LNCAP (cell line): ENCODE measurements at regions not wholly inside any gene's neighbourhood (a gene's known extent, or its start where the extent isn't known, plus 50 kb on each side); places are given as distances from the start of the nearest gene placed in this dataset.

Experiments
- CTCF ChIP-seq: fragments of 450-650 bp; IDR thresholded peaks from 2 replicates; pipeline ENCODE4 v1.5.1; 2017; ENCODE audit warnings: mild to moderate bottlenecking

- TF ChIP-seq CTCF: peak; percentile 21; the same call in 1 of the 2 replicates
These were observed 641.2 kb upstream of the VSTM2A start for GRCh38 chr7:53900856-53901528.

GRCh38 chr7:53904355-53904754, 637.8 kb upstream of the VSTM2A start:
- TF ChIP-seq CTCF: no peak

GRCh38 chr7:53917637-53918036, 624.5 kb upstream of the VSTM2A start:
- TF ChIP-seq CTCF: no peak

- TF ChIP-seq CTCF: no peak
These were observed 622.2 kb upstream of the VSTM2A start for GRCh38 chr7:53920011-53920410.

GRCh38 chr7:53940483-53940882, 601.7 kb upstream of the VSTM2A start:
- TF ChIP-seq CTCF: no peak

GRCh38 chr7:53947732-53948131, 594.4 kb upstream of the VSTM2A start:
- no peak for TF ChIP-seq CTCF

- no peak for TF ChIP-seq CTCF
These were observed 576.5 kb upstream of the VSTM2A start for GRCh38 chr7:53965716-53966115.

GRCh38 chr7:53983480-53983879, 558.7 kb upstream of the VSTM2A start:
- no peak for TF ChIP-seq CTCF
